SK-N-SH treated with all-trans-retinoic acid at 6 μM for 48 hours (cell line): ENCODE measurements at regions not wholly inside any gene's neighbourhood (a gene's known extent, or its start where the extent isn't known, plus 50 kb on each side); places are given as distances from the start of the nearest gene placed in this dataset.
"Not testable (repeated sequence)": the region's sequence is repeated elsewhere in the genome, so short reads cannot be mapped to it uniquely, and the experiment has no call there.

Experiments used
- ATAC-seq: fragments of 200-7000 bp; cut with Tn5 transposase; 3 replicates; pipeline ENCODE4 v1.9.1; 2020; ENCODE audit warnings: mild to moderate bottlenecking, moderate library complexity
- BACH2 ChIP-seq: fragments of 250-450 bp; sonication (Bioruptor Pico); IDR thresholded peaks from 2 replicates; pipeline ENCODE4 v1.9.0; 2021; ENCODE audit warnings: mild to moderate bottlenecking, borderline replicate concordance
- CREB5 ChIP-seq: fragments of 250-450 bp; sonication (Bioruptor Pico); IDR thresholded peaks from 2 replicates; pipeline ENCODE4 v1.5.1; 2020; ENCODE audit warnings: low read depth, mild to moderate bottlenecking, moderate library complexity
- ESRRG ChIP-seq: fragments of 250-450 bp; sonication (Bioruptor Pico); IDR thresholded peaks from 2 replicates; pipeline ENCODE4 v1.6.1; 2021; ENCODE audit warnings: mild to moderate bottlenecking
- GLIS3 ChIP-seq: fragments of 250-450 bp; sonication (Bioruptor Pico); IDR thresholded peaks from 2 replicates; pipeline ENCODE4 v1.5.0; 2020; ENCODE audit warnings: mild to moderate bottlenecking, moderate library complexity
- ISL1 ChIP-seq: fragments of 250-450 bp; sonication (Bioruptor Pico); IDR thresholded peaks from 2 replicates; pipeline ENCODE4 v2.1.2; 2022; ENCODE audit warnings: mild to moderate bottlenecking, moderate library complexity
- POU6F1 ChIP-seq: fragments of 250-450 bp; sonication (Bioruptor Pico); IDR thresholded peaks from 2 replicates; pipeline ENCODE4 v1.8.0; 2021; ENCODE audit warnings: low read depth, mild to moderate bottlenecking, moderate library complexity, borderline replicate concordance
- PPARA ChIP-seq: fragments of 250-450 bp; sonication (Bioruptor Pico); IDR thresholded peaks from 2 replicates; pipeline ENCODE4 v1.5.0; 2020; ENCODE audit warnings: mild to moderate bottlenecking, borderline replicate concordance
- RARB ChIP-seq: fragments of 250-450 bp; sonication (Bioruptor Pico); IDR thresholded peaks from 2 replicates; pipeline ENCODE4 v1.8.0; 2021; ENCODE audit warnings: mild to moderate bottlenecking, moderate library complexity
- SNAI2 ChIP-seq: fragments of 250-450 bp; sonication (Bioruptor Pico); IDR thresholded peaks from 2 replicates; pipeline ENCODE4 v1.5.0; 2020; ENCODE audit warnings: mild to moderate bottlenecking, moderate library complexity
- TCF4 ChIP-seq: fragments of 250-450 bp; sonication (Bioruptor Pico); IDR thresholded peaks from 2 replicates; pipeline ENCODE4 v1.8.0; 2021; ENCODE audit warnings: mild to moderate bottlenecking, moderate library complexity, borderline replicate concordance
- TSHZ2 ChIP-seq: fragments of 250-450 bp; sonication (Bioruptor Pico); IDR thresholded peaks from 2 replicates; pipeline ENCODE4 v1.5.0; 2020; ENCODE audit warnings: mild to moderate bottlenecking, moderate library complexity
- ZFP3 ChIP-seq: fragments of 250-450 bp; sonication (Bioruptor Pico); IDR thresholded peaks from 2 replicates; pipeline ENCODE4 v1.5.0; 2020; ENCODE audit warnings: mild to moderate bottlenecking, moderate library complexity
- ZNF565 ChIP-seq: fragments of 450-650 bp; formaldehyde crosslinking; conservative IDR thresholded peaks from 2 replicates; pipeline ENCODE4 v1.5.0; 2020; ENCODE audit warnings: low read depth, mild to moderate bottlenecking, moderate library complexity
- ZNF70 ChIP-seq: fragments of 450-650 bp; formaldehyde crosslinking; IDR thresholded peaks from 2 replicates; pipeline ENCODE4 v1.5.0; 2020; ENCODE audit warnings: mild to moderate bottlenecking, moderate library complexity
- TF ChIP-seq, protein P1 (sequence below): fragments of 250-450 bp; sonication (Bioruptor Pico); IDR thresholded peaks from 2 replicates; pipeline ENCODE4 v1.8.0; 2020; ENCODE audit warnings: mild to moderate bottlenecking, moderate library complexity, borderline replicate concordance

- TF ChIP-seq ZNF565 (CRISPR knock-in tag) (no peak), GLIS3 (CRISPR knock-in tag) (no peak), POU6F1 (CRISPR knock-in tag) (no peak)
- ATAC-seq = no peak
Measured at GRCh38 chr2:208686665-208687064, 280.1 kb downstream of the PTH2R start.

DNA sequence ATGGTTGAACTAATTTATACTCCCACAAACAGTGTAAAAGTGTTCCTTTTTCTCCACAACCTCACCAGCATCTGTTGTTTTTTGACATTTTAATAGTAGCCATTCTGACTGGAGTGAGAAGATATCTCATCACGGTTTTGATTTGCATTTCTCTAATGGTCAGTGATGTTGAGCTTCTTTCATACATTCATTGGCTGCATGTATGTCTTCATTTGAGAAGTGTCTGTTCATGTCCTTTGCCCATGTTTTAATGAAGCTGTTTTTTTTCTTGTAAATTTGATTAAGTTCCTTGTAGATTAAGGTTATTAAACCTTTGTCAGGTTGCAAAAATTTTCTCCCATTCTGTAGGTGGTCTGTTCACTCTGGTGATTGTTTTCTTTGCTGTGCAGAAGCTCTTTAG, 281.1 kb downstream of the PTH2R start:
- ATAC-seq = not testable (repeated sequence)

DNA sequence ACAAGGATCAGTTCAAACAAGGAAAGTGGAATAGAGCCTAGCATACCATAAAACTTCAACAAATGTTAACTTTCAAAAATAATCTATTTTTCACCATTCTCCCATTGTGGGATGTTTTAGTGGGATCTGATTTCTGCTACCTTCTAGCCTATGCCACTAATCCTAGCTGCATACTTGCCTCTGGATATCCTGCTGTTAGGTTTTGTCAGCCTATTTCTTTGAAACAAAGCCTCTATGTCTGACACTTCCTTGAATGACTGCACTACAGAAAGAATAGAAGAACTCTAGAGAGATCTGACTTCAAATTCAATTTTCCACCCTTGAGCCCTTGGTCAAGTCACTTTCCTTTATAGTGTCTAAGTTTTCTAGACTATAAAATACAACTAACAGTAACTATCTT, 291.5 kb downstream of the PTH2R start:
- TF ChIP-seq PPARA (CRISPR knock-in tag) (no peak), RARB (CRISPR knock-in tag) (no peak)
- TF ChIP-seq, all 23 proteins: peak for 0

GRCh38 chr2:208708486-208708885, 301.9 kb downstream of the PTH2R start:
- no peak for ATAC-seq
- no peak for TF ChIP-seq TCF4 (CRISPR knock-in tag)
- TF ChIP-seq BACH2 (CRISPR knock-in tag) = no peak
- no peak for TF ChIP-seq SNAI2 (CRISPR knock-in tag)
- no peak for TF ChIP-seq POU6F1 (CRISPR knock-in tag)
- no peak for TF ChIP-seq ISL1 (CRISPR knock-in tag)
- TF ChIP-seq TSHZ2 (CRISPR knock-in tag) = no peak
- TF ChIP-seq PPARA (CRISPR knock-in tag) = no peak
- no peak for TF ChIP-seq CREB5 (CRISPR knock-in tag)
- no peak for TF ChIP-seq RARB (CRISPR knock-in tag)
- no peak for TF ChIP-seq ESRRG
- no peak for TF ChIP-seq ZNF70
- TF ChIP-seq, all 23 proteins: peak for 0

More for the DNA sequence above, 291.5 kb downstream of the PTH2R start:
- no peak for ATAC-seq

DNA sequence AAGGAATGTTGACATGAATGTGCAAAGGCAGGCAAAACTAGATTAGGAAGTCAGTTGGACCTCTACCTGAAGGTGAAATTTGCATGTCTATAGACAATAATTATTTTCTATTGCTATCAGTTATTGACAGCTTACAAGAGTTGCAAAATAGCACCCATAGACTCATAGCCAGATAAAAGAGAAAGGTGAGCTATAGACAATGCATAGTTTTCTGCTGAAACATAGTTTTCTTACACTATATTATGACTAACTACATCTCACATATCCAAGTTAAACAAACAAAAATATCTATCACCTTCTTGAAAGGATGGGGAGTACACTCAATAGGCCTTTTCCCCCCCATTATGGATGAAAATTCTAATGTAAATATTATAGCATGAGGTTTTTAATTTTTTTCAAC, 305.0 kb downstream of the PTH2R start:
- no peak for ATAC-seq

More for the DNA sequence above, 305.0 kb downstream of the PTH2R start:
- no peak for TF ChIP-seq SNAI2 (CRISPR knock-in tag)
- no peak for TF ChIP-seq ZNF565 (CRISPR knock-in tag)
- TF ChIP-seq ISL1 (CRISPR knock-in tag) = no peak
- TF ChIP-seq, protein P1, sequence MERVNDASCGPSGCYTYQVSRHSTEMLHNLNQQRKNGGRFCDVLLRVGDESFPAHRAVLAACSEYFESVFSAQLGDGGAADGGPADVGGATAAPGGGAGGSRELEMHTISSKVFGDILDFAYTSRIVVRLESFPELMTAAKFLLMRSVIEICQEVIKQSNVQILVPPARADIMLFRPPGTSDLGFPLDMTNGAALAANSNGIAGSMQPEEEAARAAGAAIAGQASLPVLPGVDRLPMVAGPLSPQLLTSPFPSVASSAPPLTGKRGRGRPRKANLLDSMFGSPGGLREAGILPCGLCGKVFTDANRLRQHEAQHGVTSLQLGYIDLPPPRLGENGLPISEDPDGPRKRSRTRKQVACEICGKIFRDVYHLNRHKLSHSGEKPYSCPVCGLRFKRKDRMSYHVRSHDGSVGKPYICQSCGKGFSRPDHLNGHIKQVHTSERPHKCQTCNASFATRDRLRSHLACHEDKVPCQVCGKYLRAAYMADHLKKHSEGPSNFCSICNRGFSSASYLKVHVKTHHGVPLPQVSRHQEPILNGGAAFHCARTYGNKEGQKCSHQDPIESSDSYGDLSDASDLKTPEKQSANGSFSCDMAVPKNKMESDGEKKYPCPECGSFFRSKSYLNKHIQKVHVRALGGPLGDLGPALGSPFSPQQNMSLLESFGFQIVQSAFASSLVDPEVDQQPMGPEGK (CRISPR knock-in tag) = no peak
- TF ChIP-seq ZFP3 (CRISPR knock-in tag) = no peak
- TF ChIP-seq CREB5 (CRISPR knock-in tag) = no peak
